ENCODE measurements at regions not wholly inside any gene's neighbourhood (a gene's known extent, or its start where the extent isn't known, plus 50 kb on each side); places are given as distances from the start of the nearest gene placed in this dataset.
"Not testable (repeated sequence)": the region's sequence is repeated elsewhere in the genome, so short reads cannot be mapped to it uniquely, and the experiment has no call there.

DNA sequence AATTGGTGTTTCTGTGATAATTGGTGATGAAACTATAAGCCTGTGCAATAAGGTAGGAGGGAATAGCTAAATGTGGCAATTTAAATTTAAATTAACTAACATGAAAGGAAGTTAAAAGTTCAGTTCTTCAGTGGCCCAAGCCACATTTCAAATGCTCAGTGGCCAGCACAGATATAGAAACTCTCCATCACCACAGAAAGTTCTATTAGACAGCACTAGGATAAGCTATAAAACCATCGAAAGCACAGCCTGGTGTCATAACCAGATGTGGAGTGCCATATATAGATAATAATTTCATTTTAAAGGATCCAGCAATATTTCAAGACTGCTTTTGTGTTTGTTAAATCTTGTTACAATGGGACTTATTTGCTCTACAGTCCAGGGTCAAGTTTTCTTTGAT lies 119.3 kb upstream of the NR3C2 start:
- DNase-seq (ENCODE audit: low spot score in 2 of 2), result no peak
- in situ Hi-C loops (cut with MboI; ENCODE audit: low sequenced_read_pairs), result no loop called here
- Histone ChIP-seq H3K9me3 (no peaks in the 10 kb centered on the region), H3K4me3 (no peak overlapping the region), H3K4me1 (no peaks in the 10 kb centered on the region), H3K27me3 (ENCODE audit: low read depth) (no peaks in the 10 kb centered on the region), H3K36me3 (replicated peaks) (no peaks in the 10 kb centered on the region)

DNA sequence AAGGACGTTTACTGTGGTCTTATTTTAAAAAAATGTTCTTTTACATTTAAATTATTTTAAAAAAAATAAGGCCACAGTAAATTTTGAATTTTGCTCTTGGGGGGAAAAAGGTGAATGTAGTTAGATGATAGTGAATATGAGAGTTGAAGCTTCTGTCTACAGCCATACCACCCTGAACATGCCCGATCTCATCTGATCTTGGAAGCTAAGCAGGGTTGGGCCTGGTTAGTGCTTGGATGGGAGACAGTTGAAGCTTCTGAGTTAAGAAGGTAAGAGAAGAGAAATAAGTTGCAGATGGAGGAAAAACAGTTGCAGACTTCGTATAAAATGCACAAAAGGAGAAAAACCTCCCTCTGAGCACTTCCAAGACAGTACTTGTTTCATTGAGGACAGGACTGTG lies 115.6 kb upstream of the NR3C2 start:
- in situ Hi-C loops (cut with MboI; ENCODE audit: low sequenced_read_pairs), result no loop called here
- no peak overlapping the region for H3K4me3 ChIP-seq
- no peaks in the 10 kb centered on the region for H3K4me1 ChIP-seq
- no peaks in the 10 kb centered on the region for H3K9me3 ChIP-seq
- H3K27me3 ChIP-seq (ENCODE audit: low read depth), result no peaks in the 10 kb centered on the region
- no peaks in the 10 kb centered on the region for H3K36me3 ChIP-seq (replicated peaks)
- DNase-seq (ENCODE audit: low spot score in 2 of 2), result no peak

DNA sequence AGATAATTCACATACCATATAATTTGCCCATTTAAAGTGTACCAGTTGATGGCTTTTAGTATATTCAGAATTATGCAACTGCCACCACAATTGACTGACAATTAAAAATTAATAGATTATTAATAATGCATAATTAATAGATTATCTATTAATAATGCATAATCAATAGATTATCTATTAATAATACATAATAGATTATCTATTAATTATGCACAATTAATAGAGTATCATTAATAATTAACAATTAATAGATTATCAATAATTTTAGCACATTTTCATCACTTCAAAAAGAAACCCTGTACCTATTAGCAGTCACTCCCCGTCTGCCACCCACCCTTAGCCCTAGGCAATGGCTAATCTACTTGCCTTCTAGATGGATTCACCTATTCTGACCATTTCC lies 108.6 kb upstream of the NR3C2 start:
- Histone ChIP-seq H3K4me1 (no peaks in the 10 kb centered on the region), H3K4me3 (no peak overlapping the region), H3K9me3 (no peaks in the 10 kb centered on the region), H3K36me3 (replicated peaks) (no peaks in the 10 kb centered on the region), H3K27me3 (ENCODE audit: low read depth) (peaks cover 4% of the 10 kb centered on the region; the same call in 1 of the 2 replicates)
- in situ Hi-C loops (cut with MboI; ENCODE audit: low sequenced_read_pairs), result no loop called here
- no peak for DNase-seq (ENCODE audit: low spot score in 2 of 2)

DNA sequence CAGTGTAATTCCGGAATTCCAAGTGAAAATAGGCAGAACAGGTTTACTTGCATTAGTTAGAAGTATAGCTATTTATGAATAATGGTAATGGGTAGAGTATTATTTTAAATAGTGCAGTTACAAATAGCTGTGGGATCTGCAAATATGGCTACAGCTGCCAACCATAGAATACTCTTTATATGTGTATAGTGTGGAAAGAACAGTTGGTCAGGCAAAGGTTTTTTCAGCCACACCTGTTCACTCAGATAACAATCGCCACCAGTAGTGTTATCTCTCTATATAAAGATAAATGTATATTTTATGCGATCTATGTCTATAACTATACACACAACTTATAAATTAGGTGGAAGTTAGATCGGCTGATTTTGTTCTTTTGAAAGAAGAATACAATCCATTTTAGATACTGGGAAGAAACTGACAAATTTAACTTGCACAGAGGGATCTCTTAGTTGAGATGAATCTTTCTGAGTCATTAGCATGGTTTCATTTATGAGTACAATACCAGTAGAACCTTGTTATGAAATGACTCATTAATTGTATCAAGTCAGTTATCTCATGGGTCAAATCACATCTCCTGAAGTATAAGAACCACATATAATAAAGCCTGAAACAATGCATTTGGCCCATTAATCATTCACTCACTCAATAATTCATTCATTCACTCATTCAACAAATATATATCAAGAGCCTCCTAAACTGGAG lies 100.9 kb upstream of the NR3C2 start:
- Histone ChIP-seq H3K36me3 (replicated peaks) (no peaks in the 10 kb centered on the region), H3K4me1 (no peaks in the 10 kb centered on the region), H3K27me3 (ENCODE audit: low read depth) (no peaks in the 10 kb centered on the region; the same call in 1 of the 2 replicates), H3K9me3 (no peaks in the 10 kb centered on the region), H3K4me3 (no peak overlapping the region)
- in situ Hi-C loops (cut with MboI; ENCODE audit: low sequenced_read_pairs), result no loop called here
- DNase-seq (ENCODE audit: low spot score in 2 of 2), result no peak

DNA sequence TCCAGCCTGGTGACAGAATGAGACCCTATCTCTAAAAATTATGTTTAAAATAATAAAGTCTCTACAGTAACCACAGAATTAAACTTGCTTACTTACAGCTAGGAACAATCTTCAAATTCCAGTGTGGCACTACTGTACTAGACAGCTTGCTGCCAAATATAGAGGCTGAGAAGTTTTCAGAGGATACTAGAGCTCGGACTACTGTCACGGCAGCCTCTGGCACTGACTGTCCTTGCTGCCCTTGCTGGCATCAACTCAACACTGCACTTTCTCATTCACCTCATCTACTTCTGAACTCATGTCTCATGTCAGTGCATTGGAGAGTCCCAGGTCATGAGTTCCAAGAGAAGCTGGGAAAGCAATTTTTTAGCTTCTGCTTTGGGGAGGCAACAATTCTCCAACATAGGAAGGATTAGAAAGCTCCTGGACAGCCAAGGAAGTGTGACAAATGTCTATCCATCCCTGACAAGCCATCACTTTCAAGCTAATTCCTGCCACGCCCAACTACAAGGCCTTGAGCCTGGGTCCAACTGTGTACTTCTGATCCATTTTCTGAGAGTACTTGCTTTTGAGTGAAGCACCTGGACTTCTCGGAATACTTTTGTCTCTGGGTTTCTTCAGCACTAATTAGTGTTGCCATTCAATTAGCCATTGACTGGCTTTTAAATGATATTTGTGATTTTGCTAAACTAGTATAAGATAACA lies 98.6 kb upstream of the NR3C2 start:
- Histone ChIP-seq H3K4me1 (no peaks in the 10 kb centered on the region), H3K36me3 (replicated peaks) (no peaks in the 10 kb centered on the region), H3K27me3 (ENCODE audit: low read depth) (no peaks in the 10 kb centered on the region; the same call in 1 of the 2 replicates), H3K9me3 (no peaks in the 10 kb centered on the region), H3K4me3 (no peak overlapping the region)
- DNase-seq (ENCODE audit: low spot score in 2 of 2), result no peak
- in situ Hi-C loops (cut with MboI; ENCODE audit: low sequenced_read_pairs), result no loop called here

DNA sequence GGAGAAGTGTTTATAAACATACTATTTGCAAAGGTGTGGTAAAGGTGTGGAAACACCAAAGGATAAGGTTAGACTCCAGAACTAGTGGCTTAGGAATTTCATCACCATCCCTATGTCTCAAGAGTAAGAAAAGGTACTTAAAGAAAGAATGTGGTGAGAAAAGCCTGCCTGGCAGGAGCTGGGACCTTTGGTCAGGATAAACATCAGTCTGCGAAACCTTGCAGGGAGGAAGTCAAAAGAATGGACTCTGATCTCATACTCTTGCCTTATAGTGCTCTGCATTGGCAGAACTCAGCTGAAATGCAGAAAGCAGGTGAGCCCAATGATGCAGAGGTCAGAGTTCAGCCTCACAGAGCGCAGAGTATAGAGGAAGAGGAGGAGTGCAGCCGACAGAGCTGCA lies 97.2 kb upstream of the NR3C2 start:
- in situ Hi-C loops (cut with MboI; ENCODE audit: low sequenced_read_pairs), result no loop called here
- no peak for DNase-seq (ENCODE audit: low spot score in 2 of 2)
- H3K36me3 ChIP-seq (replicated peaks), result no peaks in the 10 kb centered on the region
- no peaks in the 10 kb centered on the region; the same call in 1 of the 2 replicates for H3K27me3 ChIP-seq (ENCODE audit: low read depth)
- H3K9me3 ChIP-seq, result no peaks in the 10 kb centered on the region
- no peak overlapping the region for H3K4me3 ChIP-seq
- H3K4me1 ChIP-seq, result no peaks in the 10 kb centered on the region

DNA sequence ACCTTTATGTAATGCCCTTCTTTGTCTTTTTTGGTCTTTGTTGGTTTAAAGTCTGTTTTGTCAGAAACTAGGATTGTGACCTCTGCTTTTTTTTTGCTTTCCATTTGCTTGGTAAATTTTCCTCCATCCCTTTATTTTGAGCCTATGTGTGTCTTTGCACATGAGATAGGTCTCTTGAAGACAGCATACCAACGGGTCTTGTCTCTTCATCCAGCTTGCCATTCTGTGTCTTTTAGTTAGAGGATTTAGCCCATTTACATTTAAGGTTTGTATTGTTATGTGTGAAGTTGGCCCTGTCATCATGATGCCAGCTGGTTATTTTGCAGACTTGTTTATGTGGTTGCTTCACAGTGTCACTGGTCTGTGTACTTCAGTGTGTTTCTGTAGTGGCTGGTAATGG lies 91.6 kb upstream of the NR3C2 start:
- H3K9me3 ChIP-seq; H3K27me3 ChIP-seq (ENCODE audit: low read depth); in situ Hi-C loops (cut with MboI; ENCODE audit: low sequenced_read_pairs); DNase-seq (ENCODE audit: low spot score in 2 of 2); H3K4me1 ChIP-seq; H3K4me3 ChIP-seq; H3K36me3 ChIP-seq (replicated peaks): not testable (repeated sequence)

DNA sequence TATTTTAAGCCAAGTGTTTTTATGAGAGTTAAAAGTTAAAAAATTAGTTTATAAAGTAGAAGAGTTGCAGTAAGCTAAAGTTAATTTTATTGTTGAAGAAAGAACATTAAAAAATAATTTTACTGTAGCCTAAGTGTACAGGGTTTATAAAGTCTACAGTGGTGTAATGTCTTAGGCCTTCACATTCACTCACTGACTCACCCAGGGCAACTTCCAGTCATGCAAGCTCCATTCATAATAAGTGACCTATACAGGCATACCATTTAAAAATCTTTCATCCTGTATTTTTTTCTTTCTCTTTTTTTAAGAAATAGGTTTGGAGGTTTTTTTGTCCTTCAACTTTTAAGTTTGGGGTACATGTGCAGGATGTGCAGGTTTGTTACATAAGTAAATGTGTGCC lies 87.9 kb upstream of the NR3C2 start:
- no peak overlapping the region for H3K4me3 ChIP-seq
- in situ Hi-C loops (cut with MboI; ENCODE audit: low sequenced_read_pairs), result no loop called here
- H3K9me3 ChIP-seq, result no peaks in the 10 kb centered on the region
- H3K4me1 ChIP-seq, result no peaks in the 10 kb centered on the region
- no peak for DNase-seq (ENCODE audit: low spot score in 2 of 2)
- H3K27me3 ChIP-seq (ENCODE audit: low read depth), result no peaks in the 10 kb centered on the region; the same call in 1 of the 2 replicates
- H3K36me3 ChIP-seq (replicated peaks), result no peaks in the 10 kb centered on the region

DNA sequence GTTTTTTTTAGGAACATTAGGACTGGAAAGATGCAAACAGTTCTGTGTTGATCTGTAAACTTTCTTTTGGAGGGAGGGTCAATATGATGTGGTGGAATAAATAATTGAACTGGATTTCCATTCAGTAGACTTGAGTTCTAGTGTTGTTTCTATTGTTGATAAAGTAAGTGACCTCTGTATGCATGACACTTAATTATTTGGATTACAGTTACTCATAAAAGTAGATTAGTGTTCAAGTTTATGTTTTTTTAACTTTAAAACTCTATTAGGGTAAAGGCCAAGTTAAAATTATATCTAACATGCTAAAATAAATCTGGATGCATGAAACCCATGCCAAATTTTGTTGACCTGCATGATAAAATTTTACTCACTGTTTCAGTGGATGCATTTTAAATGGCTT lies 85.4 kb upstream of the NR3C2 start:
- H3K4me3 ChIP-seq, result no peak overlapping the region
- DNase-seq (ENCODE audit: low spot score in 2 of 2), result no peak
- no peaks in the 10 kb centered on the region; the same call in 1 of the 2 replicates for H3K27me3 ChIP-seq (ENCODE audit: low read depth)
- in situ Hi-C loops (cut with MboI; ENCODE audit: low sequenced_read_pairs), result no loop called here
- H3K9me3 ChIP-seq, result no peaks in the 10 kb centered on the region
- H3K36me3 ChIP-seq (replicated peaks), result no peaks in the 10 kb centered on the region
- no peaks in the 10 kb centered on the region for H3K4me1 ChIP-seq

DNA sequence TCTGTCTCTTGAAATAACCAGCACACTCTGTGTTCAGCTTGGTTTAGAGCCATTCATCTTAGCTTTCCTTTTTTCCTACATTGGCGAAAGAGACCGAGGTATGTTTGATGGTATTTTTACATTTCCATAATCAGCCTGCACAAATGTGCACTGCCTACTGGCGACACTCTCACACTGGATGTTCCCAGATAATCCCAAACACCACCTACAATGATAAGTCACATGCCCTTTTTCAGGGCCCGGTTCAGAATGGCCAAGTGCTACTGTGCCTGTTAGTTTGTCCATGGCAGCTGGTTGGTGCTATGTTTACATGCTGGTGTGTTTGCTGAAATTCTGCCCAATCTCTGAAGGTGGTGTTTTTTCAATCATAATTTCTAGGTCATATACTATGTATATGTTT lies 80.8 kb upstream of the NR3C2 start:
- H3K9me3 ChIP-seq, result no peaks in the 10 kb centered on the region
- no peak for DNase-seq (ENCODE audit: low spot score in 2 of 2)
- in situ Hi-C loops (cut with MboI; ENCODE audit: low sequenced_read_pairs), result no loop called here
- H3K36me3 ChIP-seq (replicated peaks), result no peaks in the 10 kb centered on the region
- H3K27me3 ChIP-seq (ENCODE audit: low read depth), result no peaks in the 10 kb centered on the region
- H3K4me3 ChIP-seq, result no peak overlapping the region
- no peaks in the 10 kb centered on the region for H3K4me1 ChIP-seq

DNA sequence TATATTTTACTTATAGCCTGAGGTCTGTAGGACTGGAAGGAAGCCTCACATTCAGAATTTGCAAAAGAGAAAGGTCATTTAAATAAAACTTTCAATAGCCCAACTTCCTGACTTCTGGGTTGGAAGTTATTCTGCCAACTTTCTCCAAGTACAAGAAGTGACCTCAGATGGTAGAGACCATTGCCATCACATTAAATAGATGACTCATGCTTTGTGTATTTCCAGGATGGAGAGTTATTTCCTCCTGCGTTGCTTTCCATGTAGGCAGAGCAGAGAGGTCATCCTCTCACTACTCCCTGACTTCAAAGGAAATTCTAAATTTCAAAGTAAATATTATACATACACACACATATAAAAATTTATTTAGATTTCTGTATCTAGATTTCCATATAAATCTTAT lies 73.0 kb upstream of the NR3C2 start:
- Histone ChIP-seq H3K36me3 (replicated peaks) (no peaks in the 10 kb centered on the region), H3K9me3 (no peaks in the 10 kb centered on the region), H3K4me1 (no peaks in the 10 kb centered on the region), H3K4me3 (no peak overlapping the region), H3K27me3 (ENCODE audit: low read depth) (no peaks in the 10 kb centered on the region)
- no peak for DNase-seq (ENCODE audit: low spot score in 2 of 2)
- in situ Hi-C loops (cut with MboI; ENCODE audit: low sequenced_read_pairs), result no loop called here

DNA sequence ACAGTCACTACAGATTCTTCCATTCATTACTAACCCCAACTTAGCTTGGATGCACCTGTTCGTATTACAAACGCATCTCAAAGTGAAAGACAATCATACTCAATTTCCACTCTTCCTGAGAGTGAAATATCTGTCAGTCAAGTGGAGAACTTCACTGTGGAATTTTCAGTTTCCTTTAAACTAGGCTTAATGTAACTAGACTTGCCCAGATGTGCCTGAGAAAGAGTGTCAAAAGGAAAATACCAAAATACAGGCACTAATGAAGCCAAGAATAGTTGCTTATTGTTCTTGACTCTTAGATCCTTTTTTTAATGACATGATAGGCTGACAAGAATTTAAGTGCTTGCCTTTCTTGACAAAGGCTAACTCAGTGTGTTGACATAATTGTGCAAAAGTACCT lies 72.4 kb upstream of the NR3C2 start:
- Histone ChIP-seq H3K27me3 (ENCODE audit: low read depth) (no peaks in the 10 kb centered on the region), H3K4me3 (no peak overlapping the region), H3K4me1 (no peaks in the 10 kb centered on the region), H3K9me3 (no peaks in the 10 kb centered on the region), H3K36me3 (replicated peaks) (no peaks in the 10 kb centered on the region)
- no peak for DNase-seq (ENCODE audit: low spot score in 2 of 2)
- in situ Hi-C loops (cut with MboI; ENCODE audit: low sequenced_read_pairs), result no loop called here

DNA sequence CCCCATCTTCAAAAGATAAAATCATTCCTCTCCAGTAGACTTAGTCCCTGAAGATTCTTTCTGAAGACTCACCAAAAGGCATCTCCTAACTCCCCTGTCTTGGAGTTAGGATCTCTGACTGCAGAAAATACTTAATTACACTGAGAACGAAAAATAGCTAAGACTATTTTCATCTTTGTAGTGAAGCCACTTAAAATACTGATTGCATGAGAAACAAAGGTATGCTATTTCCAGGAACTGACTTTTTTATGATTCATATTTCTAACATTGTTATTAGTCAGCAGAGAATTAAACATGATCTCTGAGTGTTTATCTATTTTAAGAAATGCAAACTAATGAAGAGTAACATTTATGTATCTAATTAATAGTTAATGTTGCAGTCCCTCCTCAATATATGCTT lies 71.8 kb upstream of the NR3C2 start:
- no peak for DNase-seq (ENCODE audit: low spot score in 2 of 2)
- in situ Hi-C loops (cut with MboI; ENCODE audit: low sequenced_read_pairs), result no loop called here

DNA sequence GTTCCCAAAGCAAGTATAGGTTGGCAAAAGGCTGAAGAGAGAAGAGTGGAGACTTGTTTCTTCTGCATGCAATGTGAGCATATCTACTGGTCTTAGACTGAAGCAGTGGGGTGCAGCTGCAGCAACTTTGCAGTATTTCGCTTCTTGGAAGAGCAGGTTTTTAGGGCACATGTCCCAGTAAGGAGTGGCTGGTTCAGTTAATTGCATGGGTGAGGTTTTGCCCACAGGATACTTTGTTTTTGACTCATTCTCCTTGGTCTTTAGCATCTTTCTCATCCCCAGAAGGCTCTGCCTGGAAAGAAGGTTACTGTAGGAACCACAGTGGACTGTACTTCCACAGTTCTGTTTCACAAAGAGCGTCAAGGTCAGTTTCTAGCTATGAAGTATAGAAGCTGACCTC lies 68.0 kb upstream of the NR3C2 start:
- Histone ChIP-seq H3K27me3 (ENCODE audit: low read depth) (no peaks in the 10 kb centered on the region), H3K4me1 (no peaks in the 10 kb centered on the region), H3K36me3 (replicated peaks) (no peaks in the 10 kb centered on the region), H3K9me3 (no peaks in the 10 kb centered on the region), H3K4me3 (no peak overlapping the region)
- no peak for DNase-seq (ENCODE audit: low spot score in 2 of 2)
- in situ Hi-C loops (cut with MboI; ENCODE audit: low sequenced_read_pairs), result no loop called here

More for the DNA sequence above, 71.8 kb upstream of the NR3C2 start:
- Histone ChIP-seq H3K36me3 (replicated peaks) (no peaks in the 10 kb centered on the region), H3K27me3 (ENCODE audit: low read depth) (no peaks in the 10 kb centered on the region), H3K9me3 (no peaks in the 10 kb centered on the region), H3K4me1 (no peaks in the 10 kb centered on the region), H3K4me3 (no peak overlapping the region)
